ENCODE measurements at regions not wholly inside any gene's neighbourhood (a gene's known extent, or its start where the extent isn't known, plus 50 kb on each side); places are given as distances from the start of the nearest gene placed in this dataset.
"Not testable (repeated sequence)": the region's sequence is repeated elsewhere in the genome, so short reads cannot be mapped to it uniquely, and the experiment has no call there.

DNA sequence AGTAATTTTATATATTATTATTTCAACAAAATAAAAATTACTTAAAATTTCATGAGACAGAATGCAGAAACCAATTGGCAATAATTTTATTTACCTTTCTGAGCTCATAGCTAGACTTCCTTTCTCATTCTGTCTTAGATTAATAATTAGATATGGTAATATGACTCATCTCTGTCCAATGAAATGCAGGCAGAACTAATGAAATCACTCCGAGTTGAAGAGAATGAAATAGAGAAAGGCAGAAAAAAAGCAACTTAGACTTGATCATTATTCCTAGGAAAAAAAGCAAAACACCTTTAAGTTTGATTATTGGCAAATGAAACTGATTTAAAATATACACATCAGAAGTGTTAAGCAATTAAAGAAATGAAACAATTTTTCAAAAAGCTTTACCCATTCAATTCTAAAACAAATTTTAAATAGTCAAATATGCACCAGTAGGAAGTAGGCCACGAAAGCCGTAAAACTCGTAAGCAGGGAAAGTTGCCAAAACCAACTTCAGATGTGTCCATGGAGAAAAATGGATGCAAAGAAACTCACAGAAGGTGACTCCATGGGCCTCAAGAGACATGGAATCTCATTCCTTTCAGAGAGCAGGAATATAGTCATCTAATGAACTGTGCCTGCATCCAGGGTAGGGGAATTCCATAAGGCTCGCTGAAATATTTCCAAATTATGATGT is 293.8 kb upstream of the RGS17 start:
- DNase-seq (ENCODE audit: low read depth) = peak; percentile 2

GRCh38 chr6:153412519-153412918 is 281.4 kb upstream of the RGS17 start:
- no peak for DNase-seq (ENCODE audit: low read depth)

DNA sequence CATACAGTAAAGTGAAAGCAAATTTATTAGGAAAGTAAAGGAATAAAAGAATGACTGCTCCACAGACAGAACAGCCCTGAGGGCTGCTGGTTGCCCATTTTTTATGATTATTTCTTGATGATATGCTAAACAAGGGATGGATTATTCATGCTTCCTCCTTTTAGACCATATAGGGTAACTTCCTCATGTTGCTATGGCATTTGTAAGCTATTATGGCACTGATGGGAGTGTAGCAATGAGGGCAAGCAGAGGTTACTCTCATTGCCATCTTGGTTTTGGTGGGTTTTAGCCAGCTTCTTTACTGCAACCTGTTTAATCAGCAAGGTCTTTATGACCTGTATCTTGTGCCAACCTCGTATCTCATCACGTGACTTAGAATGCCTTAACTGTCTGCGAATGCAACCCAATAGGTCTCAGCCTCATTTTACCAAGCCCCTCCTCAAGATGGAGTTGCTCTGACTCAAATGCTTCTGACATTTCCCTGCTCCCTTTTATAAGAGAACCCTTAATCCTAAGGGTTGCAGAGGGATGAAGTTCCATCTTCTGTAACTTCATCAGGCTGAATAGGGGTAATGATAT is 280.1 kb upstream of the RGS17 start:
- no peak for DNase-seq (ENCODE audit: low read depth)

DNA sequence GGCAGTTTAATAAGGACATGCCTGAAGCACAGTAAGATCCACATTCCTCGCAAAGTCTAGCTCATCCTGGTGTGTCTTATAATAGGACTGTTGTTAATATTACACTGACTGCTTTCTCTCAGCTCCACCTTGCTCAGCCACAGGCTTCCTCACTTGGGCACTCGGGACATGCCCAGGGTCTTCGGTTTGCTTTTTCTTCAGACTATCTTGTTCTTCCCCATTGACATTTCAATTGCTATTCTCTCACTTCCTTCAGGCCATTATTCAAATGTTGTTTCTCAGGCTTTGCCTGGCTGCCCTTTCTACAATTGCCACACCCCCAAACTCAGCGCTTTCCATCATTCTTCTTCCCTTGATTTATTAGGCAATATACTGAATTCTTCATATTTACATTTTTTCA is 274.8 kb upstream of the RGS17 start:
- no peak for DNase-seq (ENCODE audit: low read depth)

- no peak for DNase-seq (ENCODE audit: low read depth)
Observed at GRCh38 chr6:153401751-153402150, 270.7 kb upstream of the RGS17 start.

DNA sequence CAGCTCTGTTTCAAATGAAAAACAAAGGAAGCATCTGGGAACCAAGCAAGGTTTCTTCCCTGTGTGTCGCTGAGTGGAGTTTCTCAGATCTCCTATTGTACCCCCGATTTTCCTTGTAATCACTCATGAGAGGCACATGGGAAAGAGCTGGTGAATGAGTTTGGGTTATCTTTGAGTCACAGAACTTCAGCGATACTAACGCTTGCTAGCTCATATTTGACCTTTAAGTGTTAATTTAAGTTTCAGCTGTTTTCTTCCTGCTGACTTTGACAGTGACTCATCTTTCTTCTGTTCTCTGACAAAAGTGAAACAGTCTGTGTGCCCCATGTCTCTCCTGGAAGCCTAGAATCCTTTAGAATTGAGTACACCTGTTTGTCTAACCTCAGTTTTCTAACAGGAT is 261.1 kb upstream of the RGS17 start:
- peak; percentile 16 for DNase-seq (ENCODE audit: low read depth)

GRCh38 chr6:153373869-153374268 is 242.8 kb upstream of the RGS17 start:
- no peak for DNase-seq (ENCODE audit: low read depth)

DNA sequence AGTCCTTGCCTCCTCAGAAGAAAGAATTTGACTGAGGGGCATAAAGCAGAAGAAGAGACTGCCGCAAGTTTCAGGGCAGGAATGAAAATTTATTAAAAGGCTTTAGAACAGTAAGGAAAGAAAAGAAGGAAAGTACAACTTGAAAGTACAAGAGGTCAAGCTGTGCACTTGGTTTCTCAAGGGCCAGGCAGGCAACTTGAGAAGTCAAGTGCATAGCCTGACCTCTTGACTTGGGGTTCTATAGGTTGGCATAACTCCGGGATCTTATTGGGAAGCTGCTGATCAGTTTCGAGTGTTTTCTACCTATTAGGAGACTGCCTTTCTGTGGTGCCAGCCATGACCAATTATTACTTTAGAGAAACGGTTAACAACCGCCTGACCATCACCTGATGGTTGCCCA is 237.0 kb upstream of the RGS17 start:
- DNase-seq (ENCODE audit: low read depth) = no peak

GRCh38 chr6:153367021-153367420 is 235.9 kb upstream of the RGS17 start:
- no peak for DNase-seq (ENCODE audit: low read depth)

DNA sequence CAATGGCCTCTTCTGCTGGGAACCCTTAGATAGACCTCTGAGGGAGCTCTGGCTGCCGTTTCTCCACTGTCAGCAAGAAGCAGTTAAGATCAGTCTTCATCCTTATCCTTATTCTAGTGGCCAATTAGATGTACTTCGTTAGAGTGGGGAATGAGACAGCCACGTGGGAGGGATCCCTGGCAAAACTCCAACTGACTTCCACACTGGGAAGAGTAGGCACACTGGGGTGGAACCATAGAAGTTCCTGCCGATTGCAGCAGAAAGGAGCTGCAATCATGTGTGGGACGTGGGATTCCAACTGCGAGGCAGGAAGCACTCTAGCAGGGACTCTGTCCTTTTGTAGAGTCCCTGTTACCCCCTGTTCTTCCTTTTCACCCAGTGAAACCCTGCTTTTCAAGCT is 226.3 kb upstream of the RGS17 start:
- DNase-seq (ENCODE audit: low read depth) = no peak

- no peak for DNase-seq (ENCODE audit: low read depth)
Observed at GRCh38 chr6:153340568-153340967, 209.5 kb upstream of the RGS17 start.

GRCh38 chr6:153334121-153334520 is 203.0 kb upstream of the RGS17 start:
- DNase-seq (ENCODE audit: low read depth) = no peak

DNA sequence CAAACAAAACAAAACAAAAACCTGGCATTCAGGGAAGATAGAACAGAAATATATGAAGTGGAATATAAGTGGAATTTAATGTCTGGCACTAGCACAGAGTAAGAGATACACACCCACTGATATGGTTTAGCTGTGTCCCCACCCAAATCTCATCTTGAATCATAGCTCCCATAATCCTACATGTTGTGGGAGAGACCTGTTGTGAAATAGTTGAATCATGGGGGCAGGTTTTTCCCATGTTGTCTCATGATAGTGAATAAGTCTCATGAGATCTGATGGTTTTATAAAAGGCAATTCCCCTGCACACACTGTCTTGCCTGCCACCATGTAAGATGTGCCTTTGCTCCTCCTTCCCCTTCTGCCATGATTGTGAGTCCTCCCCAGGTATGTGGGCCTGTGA is 200.1 kb upstream of the RGS17 start:
- DNase-seq (ENCODE audit: low read depth) = not testable (repeated sequence)

DNA sequence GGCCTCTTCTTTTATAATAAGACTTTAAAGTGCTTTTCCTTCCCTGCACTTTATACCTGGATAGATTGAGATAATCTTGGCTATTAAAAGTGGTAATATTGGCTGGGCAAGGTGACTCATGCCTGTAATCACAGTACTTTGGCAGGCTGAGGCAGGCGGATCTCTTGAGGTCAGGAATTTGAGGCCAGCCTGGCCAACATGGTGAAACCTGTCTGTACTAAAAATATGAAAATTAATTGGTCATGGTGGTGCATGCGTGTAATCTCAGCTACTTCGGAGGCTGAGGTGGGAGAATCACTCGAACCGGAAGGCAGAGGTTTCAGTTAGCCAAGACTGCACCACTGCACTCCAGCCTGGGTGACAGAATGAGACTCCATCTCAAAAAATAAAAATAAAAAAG is 197.1 kb upstream of the RGS17 start:
- DNase-seq (ENCODE audit: low read depth) = no peak

- DNase-seq (ENCODE audit: low read depth) = no peak
Observed at GRCh38 chr6:153325661-153326060, 194.6 kb upstream of the RGS17 start.

GRCh38 chr6:153312634-153313033 is 181.6 kb upstream of the RGS17 start:
- peak; percentile 75 for DNase-seq (ENCODE audit: low read depth)

- DNase-seq (ENCODE audit: low read depth) = no peak
Observed at GRCh38 chr6:153309651-153310050, 178.6 kb upstream of the RGS17 start.

GRCh38 chr6:153302133-153302532 is 171.1 kb upstream of the RGS17 start:
- no peak for DNase-seq (ENCODE audit: low read depth)

DNA sequence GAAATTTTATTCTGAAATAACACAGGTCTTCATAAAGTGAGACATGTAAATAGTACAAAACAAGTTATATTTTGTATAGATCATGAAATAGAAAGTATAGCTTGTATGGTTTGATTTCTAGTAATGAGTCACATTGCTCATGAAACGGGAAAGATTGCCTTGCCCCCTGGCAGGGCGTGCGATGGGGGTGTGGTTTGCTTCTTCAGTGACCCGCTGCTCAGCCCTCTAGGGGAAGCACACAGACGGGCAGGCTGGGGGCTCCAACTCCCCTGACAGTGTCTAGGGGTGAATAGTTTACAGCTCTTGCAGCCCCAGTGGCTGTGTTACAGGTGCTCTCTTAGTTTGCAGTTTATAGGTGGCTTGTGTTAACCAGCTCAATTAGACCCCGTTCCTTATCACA is 170.5 kb upstream of the RGS17 start:
- no peak for DNase-seq (ENCODE audit: low read depth)

GRCh38 chr6:153282456-153282855 is 151.4 kb upstream of the RGS17 start:
- not testable (repeated sequence) for DNase-seq (ENCODE audit: low read depth)

DNA sequence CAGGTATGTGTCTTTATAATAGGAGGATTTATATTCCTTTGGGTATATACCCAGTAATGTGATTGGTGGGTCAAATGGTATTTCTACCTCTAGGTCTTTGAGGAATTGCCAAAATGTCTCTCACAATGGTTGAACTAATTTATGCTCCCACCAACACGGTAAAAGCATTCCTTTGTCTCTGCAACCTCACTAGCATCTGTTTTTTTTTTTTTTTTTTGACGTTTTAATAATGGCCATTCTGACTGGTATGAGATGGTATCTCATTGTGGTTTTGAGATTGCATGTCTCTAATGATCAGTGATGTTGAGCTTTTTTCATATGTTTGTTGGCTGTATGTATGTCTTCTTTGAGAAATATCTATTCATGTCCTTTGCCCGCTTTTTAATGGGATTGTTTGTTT is 144.9 kb upstream of the RGS17 start:
- DNase-seq (ENCODE audit: low read depth) = no peak

DNA sequence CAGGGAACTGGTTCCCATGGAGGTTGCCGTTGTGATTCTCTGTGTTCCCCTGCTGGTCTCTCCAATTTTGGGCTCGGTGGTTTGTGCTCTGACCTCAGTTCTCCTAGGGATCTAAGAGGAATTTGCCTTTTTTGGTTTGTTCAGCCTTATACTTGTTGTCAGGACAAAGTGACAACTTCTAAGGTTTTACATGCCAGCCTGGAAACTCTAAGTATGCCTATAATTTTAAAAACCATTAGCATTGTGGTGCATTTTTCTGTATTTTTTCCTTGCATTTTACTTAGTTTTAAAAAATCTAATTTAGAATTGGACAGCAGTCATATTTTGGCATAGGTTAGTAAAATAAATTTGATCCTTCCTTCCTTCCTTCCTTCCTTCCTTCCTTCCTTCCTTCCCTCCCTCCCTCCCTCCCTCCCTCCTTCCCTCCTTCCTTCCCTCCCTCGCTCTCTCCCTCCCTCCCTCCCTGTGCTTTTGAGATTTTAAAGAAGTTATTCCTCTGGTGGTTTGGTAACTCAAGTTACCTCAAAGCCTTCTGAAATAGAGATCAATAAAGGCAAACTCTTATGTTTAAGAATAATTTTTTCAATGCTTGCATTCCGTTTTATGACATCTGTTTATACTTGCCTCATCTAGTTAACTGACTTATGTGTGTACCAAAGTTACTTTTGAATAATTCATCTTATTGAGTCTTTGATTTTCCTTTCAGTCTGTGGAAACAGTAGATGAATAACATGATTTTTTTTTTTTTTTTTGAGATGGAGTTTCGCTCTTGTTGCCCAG is 141.3 kb upstream of the RGS17 start:
- no peak for DNase-seq (ENCODE audit: low read depth)

GRCh38 chr6:153263489-153263888 is 132.4 kb upstream of the RGS17 start:
- no peak for DNase-seq (ENCODE audit: low read depth)

All from renal cortical epithelial cell (primary cell).